K562 (cell line): ENCODE measurements at regions not wholly inside any gene's neighbourhood (a gene's known extent, or its start where the extent isn't known, plus 50 kb on each side); places are given as distances from the start of the nearest gene placed in this dataset.

Experiments used
- ATAC-seq: fragments of 200-7000 bp; cut with Tn5 transposase; 3 replicates; pipeline ENCODE4 v1.9.1; 2020; ENCODE audit warnings: moderate library complexity
- BruUV-seq: library from RNA; stranded (reverse); fragments of 400-500 nt; replicated peaks from 2 replicates; lab custom pipeline; 2021; lab: Mats Ljungman, UMichigan
- CTCF ChIA-PET: fragments of 300-600 bp; formaldehyde crosslinking; extraction: SDS; loops from one replicate; lab custom pipeline; 2021; ENCODE audit warnings: low intra/inter-chr PET ratio; lab: Yijun Ruan, JAX
- POLR2A ChIA-PET: fragments of 300-600, 350-650 bp; sonication (Branson Sonifier 250); formaldehyde crosslinking; extraction: SDS; loops from one replicate; lab custom pipeline; 2021; ENCODE audit warnings: antibody characterized with exemption, inconsistent platforms; lab: Yijun Ruan, JAX
- DNase-seq, 4 experiments: peaks; one replicate each; pipeline versions ENCODE4 v3.0.0 to v3.0.0-alpha.2; 2011 to 2018; ENCODE audit warnings: low spot score in 3 of 4, mixed read lengths in 3 of 4; ENCODE audit errors: extremely low read depth in 1 of 4
- FAIRE-seq: peaks from 2 replicates; lab custom pipeline; 2011; peaks lifted over from hg19 to GRCh38; lab: Jason Lieb, UNC
- H2AFZ ChIP-seq: 2 replicates; pipeline ENCODE4 v1.6.0; 2011; ENCODE audit warnings: low read depth, low read length, control low read depth, inconsistent platforms
- H3K27ac ChIP-seq: fragments of 200-600 bp; 3 replicates; pipeline ENCODE4 v1.8.0; 2011; ENCODE audit warnings: low read depth, mild to moderate bottlenecking, control low read depth, inconsistent platforms, low read length, moderate library complexity, mixed read lengths; ENCODE audit errors: extremely low read depth
- H3K27me3 ChIP-seq, 2 experiments: fragments of 300-600 bp in 1 of 2; 2 replicates in 1 of 2; 3 replicates in 1 of 2; pipeline versions ENCODE4 v1.6.0 to v1.8.0; 2011; ENCODE audit warnings: inconsistent platforms in 2 of 2, low read length in 2 of 2, mild to moderate bottlenecking in 1 of 2, mixed read lengths in 1 of 2, moderate library complexity in 1 of 2; ENCODE audit not compliant: control insufficient read depth in 2 of 2, insufficient read depth in 2 of 2
- H3K36me3 ChIP-seq: fragments of 300-600 bp; 3 replicates; pipeline ENCODE4 v1.8.0; 2011; ENCODE audit warnings: mild to moderate bottlenecking, low read length, inconsistent platforms; ENCODE audit not compliant: control insufficient read depth, insufficient read depth
- H3K4me1 ChIP-seq, 2 experiments: fragments of 200-600 bp in 1 of 2; replicated peaks in 1 of 2; 2 replicates in 1 of 2; 3 replicates in 1 of 2; pipeline versions ENCODE4 v1.5.1 to v1.8.0; 2011; ENCODE audit warnings: inconsistent platforms in 2 of 2, low read length in 2 of 2, mild to moderate bottlenecking in 1 of 2, mixed read lengths in 1 of 2, moderate library complexity in 1 of 2; ENCODE audit not compliant: control insufficient read depth in 2 of 2, insufficient read depth in 2 of 2
- H3K4me2 ChIP-seq: 2 replicates; pipeline ENCODE4 v1.6.1; 2011; ENCODE audit warnings: low read length, control low read depth, inconsistent platforms, mixed read lengths; ENCODE audit not compliant: insufficient read depth
- H3K4me3 ChIP-seq: fragments of 200-600 bp; sonication (generic), shearing (Covaris generic); 2 replicates; pipeline ENCODE4 v1.5.1; 2016; ENCODE audit warnings: control low read depth, inconsistent platforms
- H3K79me2 ChIP-seq: fragments of 200-600 bp; 3 replicates; pipeline ENCODE4 v1.8.0; 2011; ENCODE audit warnings: low read length, inconsistent platforms; ENCODE audit not compliant: control insufficient read depth, insufficient read depth
- H3K9ac ChIP-seq, 2 experiments: 2 replicates each; pipeline versions ENCODE4 v1.6.0 to v1.6.1; 2011; ENCODE audit warnings: low read depth in 2 of 2, low read length in 2 of 2, control low read depth in 1 of 2, inconsistent platforms in 1 of 2, mild to moderate bottlenecking in 1 of 2, mixed read lengths in 1 of 2; ENCODE audit not compliant: insufficient read depth in 1 of 2
- H3K9me1 ChIP-seq: one replicate; pipeline ENCODE4 v1.6.0; 2011; ENCODE audit warnings: inconsistent platforms, mild to moderate bottlenecking, low read length, moderate library complexity; ENCODE audit not compliant: control insufficient read depth, insufficient read depth
- H3K9me3 ChIP-seq: replicated peaks from 2 replicates; pipeline ENCODE4 v1.5.1; 2011; ENCODE audit warnings: low read depth, low read length, inconsistent platforms; ENCODE audit not compliant: control insufficient read depth, insufficient read depth
- H4K20me1 ChIP-seq: replicated peaks from 2 replicates; pipeline ENCODE4 v1.6.1; 2011; ENCODE audit warnings: low read length, inconsistent platforms, mixed read lengths; ENCODE audit not compliant: control insufficient read depth, insufficient read depth
- ATF7 ChIP-seq: fragments of 450-650 bp; IDR thresholded peaks from 2 replicates; pipeline ENCODE4 v1.7.1; 2014; ENCODE audit warnings: mild to moderate bottlenecking, moderate library complexity
- CEBPB ChIP-seq: fragments of 450-650 bp; IDR thresholded peaks from 2 replicates; pipeline ENCODE4 v1.6.1; 2016; ENCODE audit warnings: missing genetic modification characterization, missing compliant biosample characterization
- PPARD ChIP-seq: fragments of 250-450 bp; sonication (Bioruptor Pico); IDR thresholded peaks from 2 replicates; pipeline ENCODE4 v1.8.0; 2022; ENCODE audit warnings: inconsistent platforms, mild to moderate bottlenecking, moderate library complexity
- SMARCA4 ChIP-seq: fragments of 450-650 bp; IDR thresholded peaks from 2 replicates; pipeline ENCODE4 v1.6.1; 2016
- ZNF316 ChIP-seq: fragments of 450-650 bp; IDR thresholded peaks from 2 replicates; pipeline ENCODE4 v1.6.1; 2016
- WGBS: fragments of 100-300 bp; shearing (Covaris generic); methylation state at CpG from one replicate; pipeline ENCODE4 v1.1.6; 2016; ENCODE audit warnings: low coverage, mixed read lengths; ENCODE audit not compliant: insufficient coverage; ENCODE audit errors: missing lambda C conversion rate; 5-methylcytosine and 5-hydroxymethylcytosine counted together
- in situ Hi-C: fragments of 300-500 bp; cut with MboI; formaldehyde crosslinking; loops from 4 replicates; pipeline ENCODE4 v1.15.0; 2018; ENCODE audit warnings: inconsistent platforms, mixed read lengths
- intact Hi-C: fragments of 100-400 bp; cut with micrococcal nuclease; formaldehyde crosslinking; loops from 2 replicates; pipeline ENCODE4 v1.14.2; 2022
- TF ChIP-seq, protein P1 (sequence below), 2 experiments: fragments of 450-650 bp in 1 of 2; sonication (generic) in 1 of 2; formaldehyde crosslinking in 1 of 2; IDR thresholded peaks in 1 of 2; conservative IDR thresholded peaks in 1 of 2; 2 replicates each; pipeline versions ENCODE4 v1.6.1 to v1.8.1; 2016 to 2023; ENCODE audit warnings: mild to moderate bottlenecking in 2 of 2, moderate library complexity in 2 of 2, inconsistent platforms in 1 of 2, missing genetic modification reagents in 1 of 2

- Histone ChIP-seq H3K79me2 (no peaks in the 10 kb centered on the region), H4K20me1 (no peaks in the 10 kb centered on the region; the same call in 1 of the 2 replicates), H3K4me1 (peaks cover 0 to 7% of the 10 kb centered on the region in 2 experiments; a peak in 3 of 5 replicates), H3K36me3 (no peaks in the 10 kb centered on the region), H2AFZ (no peak overlapping the region), H3K9me3 (no peaks in the 10 kb centered on the region), H3K9me1 (peaks cover 5% of the 10 kb centered on the region), H3K27me3 (peaks cover 40 to 86% of the 10 kb centered on the region in 2 experiments; a peak in 4 of 5 replicates), H3K9ac (no peak overlapping the region)
- POLR2A ChIA-PET = interaction anchor here (0.7 to 1.3 kb wide), 3 partner anchors 9 to 456 kb away, joined by 3 to 5 read pairs (median 3); no protein-coding TSS in a partner anchor
- no peak for ATAC-seq
- TF ChIP-seq SMARCA4 = no peak
- TF ChIP-seq, protein P1, sequence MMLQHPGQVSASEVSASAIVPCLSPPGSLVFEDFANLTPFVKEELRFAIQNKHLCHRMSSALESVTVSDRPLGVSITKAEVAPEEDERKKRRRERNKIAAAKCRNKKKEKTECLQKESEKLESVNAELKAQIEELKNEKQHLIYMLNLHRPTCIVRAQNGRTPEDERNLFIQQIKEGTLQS (IDR thresholded peaks at IDR 0.05) = peak; percentile 62
- TF ChIP-seq, protein P1 (CRISPR knock-in tag; conservative IDR thresholded peaks at IDR 0.05) = no peak
- TF ChIP-seq CEBPB (tag) = peak; percentile 5; the same call in 1 of the 2 replicates
- TF ChIP-seq ATF7 = peak; percentile 66; the same call in 1 of the 2 replicates
- no peak for TF ChIP-seq ZNF316
- no peak for TF ChIP-seq PPARD (CRISPR knock-in tag)
- TF ChIP-seq, all 486 proteins: peak for 3
- in situ Hi-C loops (no loop called here), intact Hi-C loops (no loop called here)
- WGBS = 18% methylated on average over 5 of the region's 5 CpGs
- BruUV-seq = no TSS peak
- CTCF ChIA-PET = no interaction called here
- DNase-seq (no peak), FAIRE-seq (no peak)
- no peak overlapping the region for H3K4me2 ChIP-seq
- H3K27ac ChIP-seq = no peak overlapping the region
- no peak overlapping the region for H3K4me3 ChIP-seq
Observed at GRCh38 chr10:79007421-79008319, 61.1 kb upstream of the ZMIZ1 start.
